Epithelial cell of proximal tubule (primary cell): ENCODE measurements at regions not wholly inside any gene's neighbourhood (a gene's known extent, or its start where the extent isn't known, plus 50 kb on each side); places are given as distances from the start of the nearest gene placed in this dataset.
A peak's percentile ranks its signal among the peaks of the same experiment; 100 is the strongest.

Experiments used
- DNase-seq: peaks from one replicate; pipeline ENCODE4 v3.0.0-alpha.2; 2011; ENCODE audit warnings: low read depth
- H3K4me3 ChIP-seq: 2 replicates; pipeline ENCODE4 v1.5.1; 2011; ENCODE audit warnings: low read depth, mild to moderate bottlenecking, low read length
- TF ChIP-seq, protein P1 (sequence below): conservative IDR thresholded peaks from 2 replicates; pipeline ENCODE4 v1.5.1; 2012; ENCODE audit warnings: low read depth, mild to moderate bottlenecking, low read length

DNA sequence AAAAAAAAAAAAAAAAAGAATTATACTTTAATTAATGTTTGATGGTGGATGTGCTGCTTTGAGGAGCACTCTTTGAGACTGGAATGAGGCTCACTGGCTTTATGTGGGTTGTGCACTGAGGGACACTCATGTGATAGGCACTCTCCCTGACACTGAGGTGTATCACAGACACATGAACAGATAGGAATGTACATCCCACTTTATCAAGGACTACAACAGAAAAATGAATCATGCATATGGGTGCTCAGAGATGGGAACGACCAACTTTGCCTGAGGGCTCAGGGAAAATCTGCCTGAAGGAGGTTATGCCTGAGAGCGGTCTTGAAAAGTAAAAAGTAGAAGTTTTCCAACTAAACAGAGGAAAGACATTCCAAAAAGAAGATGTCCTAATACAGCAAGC, 97.7 kb upstream of the RBPJ start:
- no peak overlapping the region for H3K4me3 ChIP-seq
- DNase-seq, result no peak
- TF ChIP-seq, protein P1, sequence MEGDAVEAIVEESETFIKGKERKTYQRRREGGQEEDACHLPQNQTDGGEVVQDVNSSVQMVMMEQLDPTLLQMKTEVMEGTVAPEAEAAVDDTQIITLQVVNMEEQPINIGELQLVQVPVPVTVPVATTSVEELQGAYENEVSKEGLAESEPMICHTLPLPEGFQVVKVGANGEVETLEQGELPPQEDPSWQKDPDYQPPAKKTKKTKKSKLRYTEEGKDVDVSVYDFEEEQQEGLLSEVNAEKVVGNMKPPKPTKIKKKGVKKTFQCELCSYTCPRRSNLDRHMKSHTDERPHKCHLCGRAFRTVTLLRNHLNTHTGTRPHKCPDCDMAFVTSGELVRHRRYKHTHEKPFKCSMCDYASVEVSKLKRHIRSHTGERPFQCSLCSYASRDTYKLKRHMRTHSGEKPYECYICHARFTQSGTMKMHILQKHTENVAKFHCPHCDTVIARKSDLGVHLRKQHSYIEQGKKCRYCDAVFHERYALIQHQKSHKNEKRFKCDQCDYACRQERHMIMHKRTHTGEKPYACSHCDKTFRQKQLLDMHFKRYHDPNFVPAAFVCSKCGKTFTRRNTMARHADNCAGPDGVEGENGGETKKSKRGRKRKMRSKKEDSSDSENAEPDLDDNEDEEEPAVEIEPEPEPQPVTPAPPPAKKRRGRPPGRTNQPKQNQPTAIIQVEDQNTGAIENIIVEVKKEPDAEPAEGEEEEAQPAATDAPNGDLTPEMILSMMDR, result no peak

GRCh38 chr4:26226629-26227376, 94.0 kb upstream of the RBPJ start:
- peak; percentile 83 for DNase-seq
- TF ChIP-seq, protein P1, result no peak
- H3K4me3 ChIP-seq, result no peak overlapping the region

GRCh38 chr4:26227601-26228229, 93.1 kb upstream of the RBPJ start:
- DNase-seq, result no peak
- TF ChIP-seq, protein P1, result no peak

GRCh38 chr4:26228883-26229282, 91.9 kb upstream of the RBPJ start:
- H3K4me3 ChIP-seq, result no peak overlapping the region
- TF ChIP-seq, protein P1, result no peak
- no peak for DNase-seq

More at GRCh38 chr4:26227601-26228229, 93.1 kb upstream of the RBPJ start:
- H3K4me3 ChIP-seq, result no peak overlapping the region

GRCh38 chr4:26229974-26230373, 90.8 kb upstream of the RBPJ start:
- no peak overlapping the region for H3K4me3 ChIP-seq
- TF ChIP-seq, protein P1, result no peak
- no peak for DNase-seq

- no peak for DNase-seq
These were observed 87.5 kb upstream of the RBPJ start for GRCh38 chr4:26233350-26233749.

More at GRCh38 chr4:26233350-26233749, 87.5 kb upstream of the RBPJ start:
- TF ChIP-seq, protein P1, result no peak
- no peak overlapping the region for H3K4me3 ChIP-seq
